ENCODE measurements at regions not wholly inside any gene's neighbourhood (a gene's known extent, or its start where the extent isn't known, plus 50 kb on each side); places are given as distances from the start of the nearest gene placed in this dataset.

DNA sequence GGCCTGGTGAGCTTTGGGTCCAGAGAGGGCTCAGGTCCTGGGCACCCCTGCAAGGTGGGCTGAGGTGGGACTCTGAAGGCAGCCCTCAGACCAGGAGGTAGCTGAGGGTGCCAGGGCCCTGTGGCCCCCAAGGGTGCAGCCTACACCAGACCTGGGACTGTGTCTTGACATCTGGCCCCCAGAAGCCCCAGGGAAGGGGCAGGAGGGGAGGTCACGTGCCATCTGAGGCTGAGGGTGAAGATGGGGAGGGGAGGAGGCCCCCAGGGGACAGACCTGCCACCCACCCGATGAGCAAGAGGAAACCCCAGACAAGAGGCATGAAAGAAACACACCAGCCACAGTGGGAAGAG lies 520.2 kb downstream of the BRD1 start:
- H3K27ac ChIP-seq (ENCODE audit: low read depth, low read length), result no peak overlapping the region
- 64 to 85% (median 68%) methylated on average over 2 of the region's 2 CpGs for WGBS, 3 donors

DNA sequence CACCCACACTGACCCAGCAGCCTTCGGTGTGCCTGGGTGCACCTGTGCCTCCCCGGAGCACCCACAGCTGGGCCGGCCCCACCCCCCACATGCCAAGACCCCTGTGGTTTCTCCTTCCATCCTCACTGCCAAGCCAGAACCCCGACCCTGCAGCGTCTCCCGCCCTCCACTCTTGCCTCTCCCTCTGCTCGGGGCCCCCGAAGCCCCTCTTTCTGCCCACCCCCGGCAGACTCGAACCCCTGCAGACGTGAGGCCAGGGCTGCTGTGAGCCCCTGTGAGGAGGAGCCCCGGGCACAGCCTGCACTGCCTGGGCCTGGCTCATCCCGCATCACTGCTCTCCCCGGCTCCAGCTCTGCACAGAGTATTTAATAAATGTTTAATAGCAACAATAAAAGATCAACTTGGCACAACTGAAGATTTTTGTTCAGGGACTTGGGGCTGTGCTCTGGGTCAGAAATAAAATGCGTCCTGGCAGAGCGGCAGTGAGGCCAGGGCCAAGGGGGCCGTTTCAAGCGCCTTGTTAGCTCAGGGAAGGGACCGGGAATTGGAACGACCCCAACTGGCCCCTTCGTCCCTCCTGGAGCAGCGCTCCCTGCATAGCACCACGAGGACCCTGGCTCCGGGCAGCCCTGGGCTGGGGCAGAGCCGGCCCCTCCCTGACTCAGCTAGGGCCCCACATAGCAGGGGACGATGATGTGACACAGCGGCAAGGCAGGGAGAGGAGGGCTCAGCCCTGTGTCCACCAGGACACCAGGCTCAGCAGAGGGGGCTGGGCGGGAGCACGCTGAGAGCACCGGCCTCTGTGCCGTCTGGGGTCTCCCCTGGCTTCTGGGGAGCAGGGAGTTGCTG lies 520.8 kb downstream of the BRD1 start:
- no peak overlapping the region for H3K27ac ChIP-seq (ENCODE audit: low read depth, low read length)
- WGBS, 3 donors, result 62 to 73% (median 70%) methylated on average over 31 of the region's 31 CpGs

DNA sequence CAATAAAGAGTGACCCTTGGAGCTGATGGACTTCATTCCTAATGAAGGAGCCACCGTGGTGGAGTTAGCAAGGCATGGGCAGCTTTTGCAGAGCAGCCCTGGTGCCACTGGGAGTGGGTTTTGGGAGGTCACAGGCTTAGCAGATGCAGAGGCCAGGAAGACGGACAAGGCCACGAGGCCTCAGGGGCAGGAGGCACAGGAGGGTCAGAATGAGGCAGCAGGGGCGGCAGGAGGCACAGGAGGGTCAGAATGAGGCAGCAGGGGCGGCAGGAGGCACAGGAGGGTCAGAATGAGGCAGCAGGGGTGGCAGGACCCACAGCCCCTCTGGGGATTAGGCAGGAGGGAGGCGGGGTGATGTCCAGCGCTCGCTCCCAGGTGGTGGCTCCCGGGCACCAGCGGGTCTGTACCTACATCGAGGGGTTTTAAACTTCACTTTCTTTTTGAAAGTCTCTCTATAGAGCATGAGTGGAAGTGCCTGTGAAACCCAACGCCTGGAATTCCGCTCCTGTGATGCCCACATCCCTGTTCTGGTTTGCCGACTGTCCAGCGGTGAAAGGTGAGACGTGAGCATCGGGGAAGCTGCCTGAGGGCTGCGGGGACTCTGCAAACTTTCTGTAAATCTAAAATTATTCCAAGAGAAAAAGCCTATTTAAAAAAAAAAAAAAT lies 521.6 kb downstream of the BRD1 start:
- no peak overlapping the region for H3K27ac ChIP-seq (ENCODE audit: low read depth, low read length)
- 72 to 80% (median 80%) methylated on average over 18 of the region's 18 CpGs for WGBS, 3 donors

DNA sequence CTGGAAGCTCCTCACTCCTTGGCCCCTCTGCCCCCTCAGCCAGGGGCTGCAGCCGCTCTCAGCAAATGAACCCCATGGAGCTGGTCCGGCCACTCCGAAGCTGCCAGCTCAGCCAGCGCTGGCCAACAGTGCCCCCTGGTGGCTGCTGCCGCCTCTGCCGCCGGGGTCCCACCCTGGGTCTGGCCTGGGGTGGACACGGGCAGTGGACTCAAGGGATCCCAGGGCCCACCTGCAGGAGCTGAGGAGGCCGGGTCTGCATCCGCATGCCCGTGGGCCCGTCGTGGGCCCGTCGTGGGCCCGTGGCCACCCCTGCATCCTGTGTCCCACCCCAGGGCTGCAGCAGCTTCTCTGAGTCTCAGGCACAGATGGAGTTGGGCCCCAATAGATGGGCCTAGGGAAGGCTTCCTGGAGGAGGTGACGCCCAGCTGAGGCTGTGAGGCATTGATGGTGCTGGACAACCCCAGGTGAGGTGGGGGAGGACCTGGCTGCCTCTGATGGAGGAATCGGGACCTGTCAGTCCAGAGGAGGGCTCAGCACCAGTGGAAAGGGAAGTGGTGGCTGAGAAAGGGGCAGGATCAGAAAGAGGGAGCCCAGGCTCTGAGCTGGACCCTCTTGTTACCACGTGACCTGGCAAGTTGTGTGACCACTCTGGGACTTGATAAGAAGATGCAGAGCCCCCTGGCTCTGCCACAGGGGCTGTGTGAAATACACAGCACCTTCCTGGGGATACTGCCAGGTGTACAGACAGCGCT lies 522.3 kb downstream of the BRD1 start:
- H3K27ac ChIP-seq (ENCODE audit: low read depth, low read length), result no peak overlapping the region
- WGBS, 3 donors, result 12 to 15% (median 15%) methylated on average over 19 to 20 of the region's 20 CpGs

DNA sequence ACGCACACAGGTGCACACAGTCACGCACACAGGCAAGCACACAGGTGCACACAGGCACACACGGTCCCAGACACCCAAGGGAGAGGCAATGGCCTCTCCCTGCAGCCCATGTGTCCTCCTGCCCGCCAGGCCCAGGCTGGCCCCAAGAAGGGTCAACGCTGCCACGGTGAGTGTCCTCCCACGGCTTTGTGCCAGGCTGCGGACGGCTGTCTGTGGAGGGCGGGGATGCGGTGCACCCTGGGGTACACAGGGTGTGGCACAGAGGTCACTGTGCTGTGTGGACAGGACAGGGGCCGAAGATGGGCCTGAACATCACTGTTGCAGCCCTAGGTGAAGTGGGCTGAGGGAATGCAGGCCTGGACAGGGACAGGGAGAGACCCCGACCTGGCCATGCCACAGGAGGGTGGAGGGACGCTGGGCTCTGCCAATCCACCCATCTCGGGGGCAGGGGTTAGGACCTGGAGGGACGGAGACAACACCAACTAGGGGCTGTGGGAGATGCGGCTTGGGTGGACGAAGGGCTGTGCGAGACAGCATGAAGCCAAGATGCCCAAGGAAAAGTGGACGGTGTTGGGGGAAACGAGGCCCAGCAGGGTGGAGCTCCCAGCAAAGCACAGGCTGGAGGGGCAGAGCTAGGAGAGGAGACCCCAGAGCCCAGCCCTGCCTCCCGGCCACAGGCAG lies 523.8 kb downstream of the BRD1 start:
- no peak overlapping the region for H3K27ac ChIP-seq (ENCODE audit: low read depth, low read length)
- 83 to 84% (median 83%) methylated on average over 22 of the region's 22 CpGs for WGBS, 3 donors

DNA sequence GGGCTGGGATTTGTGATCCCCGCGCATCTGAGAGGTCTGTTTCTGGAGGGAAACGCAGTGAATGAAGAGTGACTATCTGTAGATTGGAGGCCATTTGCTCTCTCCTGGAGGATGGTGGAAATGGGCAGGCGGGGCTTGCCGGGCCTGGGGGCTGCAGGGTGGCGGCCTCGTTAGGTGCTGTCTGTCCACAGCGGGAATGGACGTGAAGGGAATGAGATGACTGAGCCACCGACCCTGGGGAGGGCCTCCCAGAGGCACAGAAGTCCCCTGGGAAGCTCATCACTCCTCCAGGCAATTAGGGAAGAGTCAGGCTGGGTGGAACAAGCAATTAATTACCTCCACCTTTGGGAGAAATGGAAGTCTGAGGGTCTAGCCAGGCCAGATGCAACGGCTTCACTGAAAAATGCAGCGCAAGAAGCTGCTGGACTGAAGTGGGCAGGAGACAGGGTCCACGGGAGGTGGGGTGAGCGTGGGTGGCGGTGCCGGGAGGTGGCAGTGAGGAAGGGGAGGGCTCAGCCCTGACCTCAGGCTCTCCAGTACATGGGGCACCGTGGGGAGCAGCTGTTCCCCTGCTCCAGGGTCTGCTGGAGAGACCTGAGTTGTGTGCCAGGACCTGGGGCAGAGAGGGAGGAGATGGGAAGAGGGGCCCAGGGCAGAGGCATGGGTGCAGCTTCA lies 524.5 kb downstream of the BRD1 start:
- H3K27ac ChIP-seq (ENCODE audit: low read depth, low read length), result no peak overlapping the region
- WGBS, 3 donors, result 73 to 76% (median 74%) methylated on average over 17 of the region's 17 CpGs

DNA sequence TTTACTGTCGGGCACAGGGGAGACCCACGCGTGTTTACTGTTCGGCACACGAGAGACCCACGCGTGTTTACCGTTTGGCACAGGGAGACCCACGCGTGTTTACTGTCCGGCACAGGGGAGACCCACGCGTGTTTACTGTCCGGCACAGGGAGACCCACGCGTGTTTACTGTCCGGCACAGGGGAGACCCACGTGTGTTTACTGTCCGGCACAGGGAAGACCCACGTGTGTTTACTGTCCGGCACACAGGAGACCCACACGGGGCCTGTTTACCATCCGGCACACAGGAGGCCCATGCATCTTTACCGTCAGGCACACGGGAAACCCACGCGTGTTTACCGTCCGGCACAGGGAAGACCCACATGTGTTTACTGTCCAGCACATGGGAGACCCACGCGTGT lies 525.1 kb downstream of the BRD1 start:
- 91% methylated on average over 31 of the region's 31 CpGs for WGBS, 3 donors
- no peak overlapping the region for H3K27ac ChIP-seq (ENCODE audit: low read depth, low read length)

DNA sequence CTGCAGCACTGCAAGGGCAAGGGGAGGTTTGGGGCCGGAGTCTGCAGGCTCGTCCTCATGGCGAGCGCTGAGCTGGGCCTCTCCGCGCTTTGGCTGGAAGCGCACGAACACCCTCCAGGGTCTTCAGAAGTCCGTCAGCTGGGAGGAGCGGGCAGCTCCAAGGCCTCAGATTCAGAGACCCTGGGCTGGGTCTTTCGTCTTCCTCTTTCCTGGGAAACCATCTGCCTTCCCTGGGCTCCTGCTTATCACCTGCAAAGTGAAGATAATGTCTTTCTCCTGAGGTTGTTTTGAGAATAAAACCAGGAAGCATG lies 525.6 kb downstream of the BRD1 start:
- H3K27ac ChIP-seq (ENCODE audit: low read depth, low read length), result no peak overlapping the region
- WGBS, 3 donors, result 89 to 93% (median 91%) methylated on average over 9 to 11 of the region's 11 CpGs

DNA sequence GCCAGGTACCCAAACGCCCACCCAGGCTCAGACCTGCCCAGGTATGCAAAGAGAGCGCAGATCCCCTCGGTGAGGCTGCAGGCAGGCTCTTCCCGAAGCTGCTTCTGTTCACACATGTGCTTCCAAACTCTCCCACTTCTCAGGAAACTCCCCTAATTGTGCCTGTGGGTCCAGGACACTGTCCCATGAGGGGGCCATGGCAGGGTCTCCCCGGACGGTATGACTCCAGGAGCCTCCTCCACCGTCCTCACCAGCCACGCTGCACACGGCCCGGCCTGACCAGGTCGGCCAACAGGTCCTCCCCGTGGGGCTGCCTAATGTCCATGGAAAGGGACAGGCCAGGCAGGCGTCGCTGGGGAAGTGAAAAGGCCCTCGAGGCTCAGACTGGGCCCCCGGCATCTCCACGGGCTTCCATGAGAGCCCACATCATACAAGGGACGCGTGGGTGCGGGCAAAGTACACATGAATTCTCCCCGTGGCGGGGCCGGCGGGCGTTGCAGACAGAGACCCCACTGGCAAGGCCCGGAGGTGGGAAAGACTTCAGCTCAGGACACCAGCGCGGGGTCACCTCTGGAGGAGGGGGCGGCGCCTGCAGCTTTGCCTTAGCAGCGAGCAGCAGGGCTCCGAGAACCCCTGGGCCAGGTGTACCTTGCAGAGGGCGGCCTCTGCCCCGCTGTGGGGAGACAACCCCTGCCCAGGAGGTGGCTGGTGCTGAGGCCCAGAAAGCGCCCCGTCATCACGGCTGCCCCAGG lies 526.1 kb downstream of the BRD1 start:
- no peak overlapping the region for H3K27ac ChIP-seq (ENCODE audit: low read depth, low read length)
- WGBS, 3 donors, result 84 to 88% (median 85%) methylated on average over 34 to 37 of the region's 37 CpGs

DNA sequence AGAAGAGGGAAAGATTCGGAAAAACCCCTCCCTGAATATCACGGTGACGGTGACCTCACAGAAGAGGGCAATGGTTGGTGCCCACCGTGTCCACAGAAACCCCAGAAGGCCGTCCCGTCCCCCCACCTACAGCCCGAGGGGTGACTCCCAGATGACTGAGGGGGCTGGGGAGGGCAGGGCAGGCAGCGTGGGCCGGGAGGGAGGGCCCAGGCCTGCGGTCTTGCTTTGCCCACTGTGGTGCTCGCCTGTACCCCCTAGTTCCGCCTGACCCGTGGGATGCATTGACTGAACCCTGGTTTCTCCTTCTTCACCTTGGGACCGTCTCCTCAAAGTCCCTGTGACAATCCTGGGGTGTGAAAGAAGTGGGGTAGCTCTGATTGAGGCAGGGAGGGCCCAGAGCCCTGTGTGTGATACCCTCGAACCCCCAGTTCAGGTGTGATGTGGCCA lies 526.7 kb downstream of the BRD1 start:
- WGBS, 3 donors, result 72 to 91% (median 82%) methylated on average over 15 of the region's 15 CpGs
- H3K27ac ChIP-seq (ENCODE audit: low read depth, low read length), result no peak overlapping the region

DNA sequence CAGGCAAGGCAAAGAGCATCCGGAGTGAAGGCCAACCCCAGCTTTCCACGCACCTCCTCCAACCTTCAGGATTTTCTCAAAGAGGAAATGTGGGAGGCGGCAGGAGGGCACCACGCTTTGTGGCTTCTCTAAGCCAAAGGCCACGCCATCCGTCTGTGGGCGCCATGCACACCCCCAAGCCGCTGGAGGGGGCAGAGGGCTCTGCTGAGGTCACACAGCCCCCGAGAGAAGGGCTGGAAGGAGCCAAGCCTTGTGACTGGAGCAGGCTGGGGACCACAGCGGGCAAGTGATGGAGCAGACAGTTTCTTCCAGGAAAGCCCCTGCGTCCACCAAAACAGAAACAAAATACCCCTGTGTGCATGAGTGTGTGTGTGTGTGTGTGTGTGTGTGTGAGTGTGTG lies 527.4 kb downstream of the BRD1 start:
- WGBS, 3 donors, result 76 to 88% (median 78%) methylated on average over 11 of the region's 11 CpGs
- H3K27ac ChIP-seq (ENCODE audit: low read depth, low read length), result no peak overlapping the region

DNA sequence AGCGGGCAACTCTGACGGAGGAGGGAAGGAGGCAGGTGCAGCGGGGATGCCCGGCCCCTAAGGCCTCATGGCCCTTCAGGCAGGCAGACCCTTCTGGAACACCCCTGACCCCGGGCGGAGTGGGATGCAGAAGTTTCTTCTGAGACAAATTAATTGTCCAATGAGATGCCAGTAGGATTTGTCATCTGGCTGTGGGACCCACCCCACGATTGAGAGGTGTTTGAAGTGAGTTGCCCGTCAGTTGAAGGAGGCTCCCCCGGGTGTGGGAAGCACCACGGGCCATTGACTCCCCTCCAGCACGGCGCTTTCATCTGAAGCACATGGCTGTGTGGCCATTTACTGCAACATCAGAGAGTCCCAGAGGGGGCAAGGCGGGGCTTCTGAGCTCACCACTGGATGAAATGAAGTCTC lies 527.8 kb downstream of the BRD1 start:
- WGBS, 3 donors, result 82 to 85% (median 82%) methylated on average over 13 of the region's 13 CpGs
- H3K27ac ChIP-seq (ENCODE audit: low read depth, low read length), result no peak overlapping the region

DNA sequence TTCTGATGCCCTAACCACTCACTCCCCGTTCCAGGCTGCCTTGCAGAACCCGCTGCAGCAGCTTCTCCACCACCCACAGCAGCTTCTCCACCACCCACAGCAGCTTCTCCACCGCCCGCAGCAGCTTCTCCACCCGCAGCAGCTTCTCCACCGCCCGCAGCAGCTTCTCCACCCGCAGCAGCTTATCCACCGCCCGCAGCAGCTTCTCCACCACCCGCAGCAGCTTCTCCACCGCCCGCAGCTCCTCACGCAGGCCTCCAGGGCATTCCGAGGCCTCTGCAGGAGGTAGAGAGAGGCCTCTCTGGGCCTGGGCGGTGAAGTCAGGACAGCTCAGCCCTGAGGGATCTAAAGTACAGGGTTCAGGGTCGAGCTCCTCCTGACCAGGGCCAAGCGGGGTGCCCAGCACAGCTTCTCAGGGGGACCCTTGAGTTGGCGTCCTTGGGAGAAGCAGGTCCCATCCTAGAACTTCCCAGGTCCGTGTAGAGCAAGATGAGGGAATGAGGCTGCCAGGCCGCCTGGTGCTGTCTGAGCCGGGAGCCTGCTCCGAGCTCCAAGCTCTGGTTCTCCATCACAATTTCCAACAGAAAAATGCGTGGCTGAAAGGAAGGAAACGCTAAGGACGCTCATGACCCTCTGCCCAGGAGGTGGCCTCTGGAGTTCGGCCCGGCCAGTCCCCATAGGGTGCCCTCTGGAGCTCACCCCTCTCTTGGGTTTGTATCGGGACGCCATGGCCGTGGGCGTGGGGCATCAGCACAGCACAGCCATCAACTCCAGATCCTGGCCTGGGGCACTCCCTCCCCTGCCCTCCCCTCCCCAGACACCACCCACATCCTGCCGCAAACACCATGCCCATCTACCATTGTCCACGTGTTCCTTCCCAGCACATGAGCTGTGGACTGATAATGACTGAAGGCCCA lies 528.6 kb downstream of the BRD1 start:
- WGBS, 3 donors, result 85 to 86% (median 85%) methylated on average over 34 of the region's 34 CpGs

DNA sequence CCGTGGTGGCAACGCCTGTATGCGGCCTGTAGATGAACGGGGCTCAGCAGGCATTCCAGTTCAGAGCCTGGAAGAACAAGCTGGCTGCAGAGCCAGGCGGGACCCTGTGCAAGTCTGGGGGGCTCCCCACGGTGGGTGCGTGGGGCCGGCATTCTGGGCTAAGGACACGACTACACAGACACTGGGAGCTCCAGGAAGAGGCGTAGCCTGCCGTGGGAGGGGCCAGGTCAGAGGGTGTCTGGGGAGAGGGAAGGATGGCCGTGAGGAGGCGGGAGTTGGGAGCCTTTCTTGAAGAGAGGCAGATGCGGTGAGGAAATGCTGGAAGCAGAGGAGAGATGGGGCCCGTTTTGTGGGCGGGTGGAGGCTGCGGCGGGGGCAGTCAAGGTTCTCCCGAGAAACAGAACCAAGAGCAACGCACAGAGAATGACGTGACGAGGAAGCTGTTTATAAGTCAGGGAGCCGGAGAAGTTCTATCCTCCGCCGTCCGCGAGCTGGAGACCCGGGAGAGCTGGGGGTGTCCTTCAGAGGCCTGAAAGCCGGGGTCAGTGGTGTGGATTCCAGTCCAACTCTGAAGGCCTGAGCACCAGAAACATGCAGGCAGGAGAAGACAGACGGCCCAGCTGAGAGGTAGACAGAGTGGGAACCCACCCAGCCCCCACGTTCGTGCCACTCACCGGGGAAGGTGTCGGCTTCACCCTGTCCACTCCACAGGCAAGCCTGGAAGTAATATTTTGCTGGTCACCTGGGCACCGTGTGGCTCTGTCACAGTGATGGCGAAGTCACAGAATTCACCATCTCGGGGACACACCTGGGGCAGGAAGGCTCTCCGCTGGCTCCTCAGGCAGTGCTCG lies 529.6 kb downstream of the BRD1 start:
- 62 to 71% (median 70%) methylated on average over 39 of the region's 39 CpGs for WGBS, 3 donors
- H3K27ac ChIP-seq (ENCODE audit: low read depth, low read length), result no peak overlapping the region

More for the DNA sequence above, 528.6 kb downstream of the BRD1 start:
- no peak overlapping the region for H3K27ac ChIP-seq (ENCODE audit: low read depth, low read length)

DNA sequence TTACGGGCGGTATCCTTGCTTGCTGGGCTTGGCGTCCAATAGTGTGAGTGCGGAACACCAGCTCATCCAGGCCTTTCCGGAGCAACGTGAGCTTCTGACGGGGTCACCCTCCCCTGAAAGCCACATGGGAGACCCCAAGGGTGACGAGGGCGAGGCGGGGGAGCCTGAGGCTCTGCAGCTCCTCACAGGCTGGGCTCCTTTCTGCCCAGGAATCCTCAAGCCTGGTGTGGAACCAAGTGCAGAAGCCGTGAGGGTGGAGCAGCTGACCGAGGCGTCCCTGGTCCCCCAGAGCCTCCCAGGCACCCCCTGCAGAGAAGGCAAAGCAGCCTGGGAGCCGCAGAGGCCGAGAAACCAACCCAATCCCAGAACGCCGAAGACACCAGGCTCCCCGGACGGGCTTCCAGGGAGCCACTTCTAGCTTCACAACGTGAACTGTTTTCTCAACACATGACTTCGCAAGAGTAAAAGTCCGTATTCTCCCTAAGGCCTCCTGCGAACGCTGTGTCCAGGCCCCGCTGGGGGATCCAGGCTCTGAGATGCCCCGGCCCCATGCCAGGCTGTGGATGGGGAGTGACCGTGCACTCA lies 530.3 kb downstream of the BRD1 start:
- 83 to 87% (median 86%) methylated on average over 27 of the region's 27 CpGs for WGBS, 3 donors
- no peak overlapping the region for H3K27ac ChIP-seq (ENCODE audit: low read depth, low read length)

DNA sequence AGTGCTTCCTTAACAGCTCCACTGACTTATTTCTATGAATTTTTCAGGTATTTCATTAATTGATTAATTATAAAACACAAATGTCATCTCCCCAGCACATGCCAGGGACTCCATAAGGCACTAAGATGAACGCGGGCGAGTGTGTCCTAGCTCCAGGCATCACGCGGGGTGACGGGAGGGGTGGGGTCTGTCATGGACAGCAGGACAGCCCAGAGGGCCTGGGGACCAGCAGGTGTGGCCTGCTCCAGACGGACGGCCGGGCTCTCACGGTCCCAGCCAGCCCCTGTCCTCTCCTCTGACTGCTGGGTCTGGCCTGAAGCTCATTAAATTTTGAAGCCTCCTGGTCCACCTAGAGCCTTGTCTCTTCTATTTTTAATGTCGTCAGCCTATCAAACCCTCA lies 531.1 kb downstream of the BRD1 start:
- WGBS, 3 donors, result 58 to 88% (median 85%) methylated on average over 11 of the region's 11 CpGs

More for the DNA sequence above, 531.1 kb downstream of the BRD1 start:
- H3K27ac ChIP-seq (ENCODE audit: low read depth, low read length), result no peak overlapping the region
